ENCODE measurements at regions not wholly inside any gene's neighbourhood (a gene's known extent, or its start where the extent isn't known, plus 50 kb on each side); places are given as distances from the start of the nearest gene placed in this dataset.

- DNase-seq: peak in 1 of 2 experiments; percentile 7
These were observed 270.7 kb downstream of the ALG10 start for GRCh38 chr12:34292736-34293625.

DNA sequence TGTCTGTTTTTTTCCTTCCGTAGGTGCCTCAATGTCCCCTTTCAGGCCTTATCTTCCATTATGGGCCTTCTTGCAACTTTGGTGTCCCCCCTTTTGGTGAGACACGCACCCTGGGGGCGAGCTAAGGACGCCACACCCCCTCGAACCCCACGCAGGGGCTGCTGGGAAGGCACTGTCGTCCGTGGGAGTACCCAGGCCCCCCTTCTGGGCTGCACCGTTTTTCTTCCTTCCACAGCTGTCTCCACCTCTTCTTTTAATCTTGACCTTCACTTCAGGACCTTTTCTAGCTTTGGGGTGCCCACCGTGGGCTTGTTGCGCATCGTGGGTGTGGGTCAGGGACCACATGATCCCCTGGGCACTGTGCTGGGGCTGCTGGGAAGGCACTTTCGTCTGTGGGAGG, 271.8 kb downstream of the ALG10 start:
- no peak for DNase-seq

GRCh38 chr12:34294671-34295365, 272.5 kb downstream of the ALG10 start:
- DNase-seq: no peak

- DNase-seq: no peak
These were observed 273.3 kb downstream of the ALG10 start for GRCh38 chr12:34295366-34296142.

- DNase-seq: no peak
These were observed 274.1 kb downstream of the ALG10 start for GRCh38 chr12:34296143-34297041.

DNA sequence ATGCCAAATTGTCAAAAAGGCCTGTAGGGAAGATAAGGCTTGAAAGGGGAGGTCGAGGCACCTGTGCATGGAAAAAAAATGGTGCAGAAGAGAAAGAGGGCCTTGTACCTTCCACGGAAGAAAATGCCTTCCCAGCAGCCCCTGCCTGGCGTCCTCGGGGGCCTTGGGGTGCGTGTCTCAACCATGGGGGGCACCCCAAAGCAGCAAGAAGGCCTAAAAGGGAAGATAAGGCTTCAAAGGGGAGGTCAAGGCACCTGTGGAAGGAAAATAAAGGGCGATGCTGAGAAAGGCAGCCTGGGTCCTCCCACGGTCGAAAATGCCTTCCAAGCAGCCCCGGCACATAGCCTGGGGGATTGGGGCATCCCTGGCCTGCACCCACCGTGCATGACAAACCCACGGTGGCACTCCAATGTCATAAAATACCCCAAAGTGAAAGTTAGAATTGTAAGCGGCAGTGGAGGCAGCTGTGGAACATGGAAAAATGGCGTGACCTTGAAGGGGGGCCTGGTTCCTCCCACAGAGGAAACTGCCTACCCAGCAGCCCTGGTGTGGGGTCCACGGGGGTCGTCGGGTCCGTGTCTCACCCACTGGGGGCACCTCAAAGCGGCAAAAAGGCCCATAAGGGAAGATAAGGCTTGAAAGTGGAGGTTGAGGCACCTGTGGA, 275.0 kb downstream of the ALG10 start:
- DNase-seq: no peak

DNA sequence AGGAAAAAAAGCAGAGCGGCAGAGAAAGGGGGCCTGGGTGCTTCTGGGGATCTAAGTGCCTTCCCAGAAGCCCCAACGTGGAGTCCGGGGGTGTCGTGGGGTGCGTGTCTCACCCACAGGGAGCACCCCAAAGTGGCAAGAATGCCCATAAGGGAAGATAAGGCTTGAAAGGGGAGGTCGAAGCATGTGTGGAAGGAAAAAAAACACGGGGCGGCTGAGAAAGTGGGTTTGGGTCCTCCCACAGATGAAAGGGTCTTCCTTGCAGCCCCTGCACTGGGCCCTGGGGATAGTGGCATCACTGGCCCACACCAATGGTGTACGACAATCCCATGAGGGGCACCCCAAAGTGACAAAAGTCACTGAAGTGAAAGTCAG, 275.5 kb downstream of the ALG10 start:
- no peak for DNase-seq

- DNase-seq: no peak
These were observed 276.1 kb downstream of the ALG10 start for GRCh38 chr12:34298176-34298970.

DNA sequence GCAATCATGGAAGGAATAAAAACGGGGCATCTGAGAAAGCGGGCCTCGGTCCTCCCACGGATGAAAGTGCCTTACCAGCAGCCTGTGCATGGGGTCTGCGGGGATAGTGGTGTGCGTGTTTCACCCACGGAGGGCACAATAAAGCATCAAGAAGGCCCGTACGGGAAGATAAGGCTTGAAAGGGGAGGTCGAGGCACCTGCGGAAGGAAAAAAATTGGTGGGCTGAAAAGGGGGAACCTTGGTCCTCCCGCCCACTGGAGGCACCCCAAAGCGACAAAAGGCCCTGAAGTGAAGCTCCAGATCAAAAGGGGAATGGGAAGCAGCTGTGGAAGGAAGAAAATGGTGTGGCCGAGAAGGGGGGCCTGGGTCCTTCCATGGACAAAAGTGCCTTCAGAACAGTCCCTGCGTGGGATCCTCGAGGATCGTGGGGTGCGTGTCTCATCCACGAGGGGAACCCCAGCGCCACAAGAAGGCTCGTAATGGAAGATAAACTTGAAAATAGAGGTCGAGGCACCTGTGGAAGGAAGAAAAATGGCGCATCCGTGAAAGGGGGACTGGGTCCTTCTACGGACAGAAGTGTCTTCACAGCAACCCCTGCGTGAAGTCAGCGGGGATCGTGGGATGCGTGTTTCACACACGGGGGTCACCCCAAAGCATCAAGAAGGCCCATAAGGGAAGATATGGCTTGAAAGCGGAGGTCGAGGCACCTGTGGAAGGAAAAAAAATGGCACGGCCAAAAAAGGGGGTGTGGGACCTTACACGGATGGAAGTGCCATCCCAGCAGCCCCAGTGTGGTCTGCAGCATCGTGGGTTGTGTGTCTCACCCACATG, 276.9 kb downstream of the ALG10 start:
- DNase-seq: no peak

DNA sequence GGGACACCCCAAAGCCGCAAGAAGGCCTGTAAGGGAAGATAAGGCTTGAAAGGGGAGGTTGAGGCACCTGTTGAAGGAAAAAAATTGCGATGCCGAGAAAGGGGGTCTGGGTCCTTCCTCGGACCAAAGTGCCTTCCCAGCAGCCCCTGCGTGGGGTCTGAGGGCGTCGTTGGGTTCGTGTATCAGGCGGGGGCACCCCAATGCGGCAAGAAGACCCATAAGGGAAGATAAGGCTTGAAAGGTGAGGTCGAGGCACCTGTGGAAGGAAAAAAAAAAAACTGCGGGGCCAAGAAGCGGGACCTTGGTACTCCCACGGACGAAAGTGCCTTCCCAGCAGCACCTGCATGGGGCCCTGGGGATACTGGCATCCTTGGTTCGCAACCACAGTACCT, 277.5 kb downstream of the ALG10 start:
- no peak for DNase-seq

- no peak for DNase-seq
These were observed 278.3 kb downstream of the ALG10 start for GRCh38 chr12:34300376-34301250.

DNA sequence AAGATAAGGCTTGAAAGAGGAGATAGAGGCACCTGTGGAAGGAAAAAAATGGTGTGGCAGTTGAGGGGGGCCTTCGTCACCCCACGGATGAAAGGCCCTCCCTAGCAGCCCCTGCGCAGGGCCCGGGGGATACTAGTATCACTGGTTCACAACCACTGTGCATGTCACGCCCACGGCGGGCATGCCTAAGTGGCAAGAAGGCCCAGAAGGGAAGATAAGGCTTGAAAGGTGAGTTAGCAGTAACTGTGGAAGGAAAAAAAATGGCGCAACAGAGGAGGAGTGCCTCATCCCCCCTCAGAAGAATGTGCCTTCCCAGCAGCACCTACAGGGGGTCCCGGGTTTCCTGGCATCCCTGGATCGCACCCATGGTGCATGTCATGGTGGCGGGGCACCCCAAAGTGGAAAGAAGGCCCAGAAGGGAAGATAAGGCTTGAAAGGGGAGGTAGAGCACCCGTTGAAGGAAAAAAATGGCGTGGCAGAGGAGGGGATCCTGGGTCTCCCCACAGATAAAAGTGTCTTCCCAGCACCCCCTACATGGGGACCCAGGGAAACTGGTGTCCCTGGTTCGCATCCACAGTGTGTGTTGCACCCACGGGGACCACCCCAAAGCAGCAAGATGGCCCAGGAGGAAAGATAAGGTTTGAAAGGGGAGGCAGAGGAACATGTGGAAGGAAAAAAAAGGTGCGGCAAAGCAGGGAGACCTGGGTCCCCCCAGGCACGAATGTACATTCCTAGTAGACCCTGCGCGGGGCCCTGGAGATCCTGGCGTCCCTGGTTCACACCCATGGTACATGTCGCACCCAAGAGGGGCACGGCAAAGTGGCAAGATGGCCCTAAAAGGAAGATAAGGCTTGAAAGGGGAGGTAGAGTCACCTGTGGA, 279.2 kb downstream of the ALG10 start:
- no peak for DNase-seq

DNA sequence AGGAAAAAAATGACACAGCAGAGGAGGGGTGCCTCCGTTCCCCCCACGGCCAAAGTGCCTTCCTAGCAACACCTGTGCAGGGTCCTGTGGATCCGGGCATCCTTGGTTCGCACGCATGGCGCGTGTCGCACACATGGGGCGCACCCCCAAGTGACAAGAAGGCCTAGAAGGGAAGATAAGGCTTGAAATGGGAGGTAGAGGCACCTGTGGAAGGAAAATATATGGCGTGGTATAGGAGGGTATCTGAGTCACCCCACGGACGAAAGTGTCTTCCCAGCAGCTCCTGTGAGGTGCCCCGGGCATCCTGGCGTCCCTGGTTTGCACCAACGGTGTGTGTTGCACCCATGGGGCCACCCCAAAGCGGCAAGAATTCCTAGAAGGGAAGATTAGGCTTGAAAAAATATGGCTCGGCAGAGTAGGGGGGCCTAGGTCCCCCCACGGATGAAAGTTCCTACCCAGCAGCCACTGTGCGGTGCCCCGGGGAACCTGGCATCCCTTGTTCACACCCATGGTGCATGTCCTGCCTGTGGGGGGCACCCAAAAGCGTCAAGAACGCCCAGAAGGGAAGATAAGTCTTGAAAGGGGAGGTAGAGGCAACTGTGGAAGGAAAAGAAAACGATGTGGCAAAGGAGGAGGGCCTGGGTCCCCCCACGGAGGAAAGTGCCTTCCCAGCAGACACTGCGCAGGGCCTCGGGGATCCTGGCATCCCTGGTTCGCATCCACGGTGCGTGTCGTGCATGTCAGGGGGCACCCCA, 280.0 kb downstream of the ALG10 start:
- DNase-seq: no peak

DNA sequence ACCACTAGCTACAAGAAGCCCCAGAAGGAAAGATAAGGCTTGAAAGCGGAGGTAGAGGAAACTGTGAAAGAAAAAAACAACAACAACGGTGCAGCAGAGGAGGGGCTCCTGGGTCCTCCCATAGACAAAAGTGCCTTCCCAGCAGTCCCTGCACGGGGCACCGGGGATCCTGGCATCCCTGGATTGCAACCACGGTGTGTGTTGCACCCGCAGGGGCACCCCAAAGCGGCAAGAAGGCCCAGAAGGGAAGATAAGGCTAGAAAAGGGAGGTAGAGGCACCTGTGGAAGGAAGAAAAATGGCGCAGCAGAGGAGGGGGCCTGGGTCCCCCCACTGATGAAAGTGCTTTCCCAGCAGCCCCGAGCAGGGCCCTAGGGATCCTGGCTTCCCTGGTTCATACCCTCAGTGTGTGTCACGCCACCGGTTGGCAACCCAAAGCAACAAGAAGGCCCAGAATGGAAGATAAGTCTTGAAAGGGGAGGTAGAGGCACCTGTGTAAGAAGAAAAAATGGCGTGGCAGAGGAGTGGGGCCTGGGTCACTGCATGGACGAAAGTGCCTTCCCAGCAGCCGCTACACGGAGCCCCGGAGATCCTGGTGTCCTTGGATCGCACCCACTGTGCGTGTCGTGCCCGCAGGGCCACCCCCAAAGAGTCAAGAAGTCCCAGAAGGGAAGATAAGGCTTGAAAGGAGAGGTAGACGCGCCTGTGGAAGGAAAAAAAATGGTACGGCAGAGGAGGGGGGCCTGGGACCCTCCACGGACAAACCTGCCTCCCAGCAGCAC, 281.0 kb downstream of the ALG10 start:
- DNase-seq: no peak

DNA sequence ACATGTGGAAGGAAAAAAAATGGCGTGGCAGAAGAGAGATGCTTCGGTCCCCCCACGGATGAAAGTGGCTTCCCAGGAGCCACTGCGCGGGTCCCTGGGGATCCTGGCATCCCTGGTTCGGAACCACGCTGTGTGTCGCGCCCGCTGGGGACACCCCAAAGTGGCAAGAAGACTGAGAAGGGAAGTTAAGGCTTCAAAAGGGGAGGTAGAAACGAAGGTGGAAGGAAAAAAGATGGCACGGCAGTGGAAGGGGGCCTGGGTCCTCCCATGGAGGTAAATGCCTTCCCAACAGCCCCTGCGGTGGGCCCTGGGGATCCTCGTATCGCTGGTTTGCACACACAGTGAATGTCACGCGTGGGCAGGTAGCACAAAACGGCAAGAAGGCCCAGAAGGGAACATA, 281.7 kb downstream of the ALG10 start:
- no peak for DNase-seq

GRCh38 chr12:34304546-34304945, 282.2 kb downstream of the ALG10 start:
- no peak for DNase-seq

Data from NCI-H446 (cell line).